OCI-LY7 (cell line): ENCODE measurements at regions not wholly inside any gene's neighbourhood (a gene's known extent, or its start where the extent isn't known, plus 50 kb on each side); places are given as distances from the start of the nearest gene placed in this dataset.

Experiments used
- BruUV-seq: library from RNA; stranded (reverse); fragments of 400-500 nt; replicated peaks from 2 replicates; lab custom pipeline; 2021; lab: Mats Ljungman, UMichigan
- CTCF ChIA-PET: fragments of 300-600 bp; sonication (Branson Sonifier 250); formaldehyde crosslinking; loops from one replicate; lab custom pipeline; 2022; ENCODE audit warnings: antibody characterized with exemption; ENCODE audit not compliant: unreplicated experiment; lab: Charles Lee
- POLR2A ChIA-PET: fragments of 300-600 bp; sonication (Branson Sonifier 250); formaldehyde crosslinking; loops from one replicate; lab custom pipeline; 2022; ENCODE audit warnings: antibody characterized with exemption; lab: Charles Lee
- DNase-seq: peaks from one replicate; pipeline ENCODE4 v3.0.0-alpha.2; 2015; ENCODE audit warnings: low spot score
- H2AFZ ChIP-seq: fragments of 200-600 bp; sonication (generic), shearing (Covaris generic); 2 replicates; pipeline ENCODE4 v1.6.1; 2014; ENCODE audit warnings: mild to moderate bottlenecking, antibody characterized with exemption, low read length, moderate library complexity
- H3K27ac ChIP-seq: fragments of 200-600 bp; sonication (generic); 2 replicates; pipeline ENCODE4 v1.5.1; 2014; ENCODE audit warnings: mixed run types, low read depth, mild to moderate bottlenecking, moderate library complexity, low read length, inconsistent platforms; ENCODE audit not compliant: poor library complexity, severe bottlenecking
- H3K36me3 ChIP-seq: fragments of 200-600 bp; sonication (generic); 2 replicates; pipeline ENCODE4 v1.6.1; 2014; ENCODE audit warnings: mild to moderate bottlenecking, antibody characterized with exemption, low read length, moderate library complexity, mixed read lengths; ENCODE audit not compliant: insufficient read depth
- H3K4me1 ChIP-seq: fragments of 200-600 bp; sonication (generic); 2 replicates; pipeline ENCODE4 v1.5.1; 2014; ENCODE audit warnings: mild to moderate bottlenecking, low read length; ENCODE audit not compliant: insufficient read depth, poor library complexity, severe bottlenecking
- H3K4me2 ChIP-seq: fragments of 200-600 bp; sonication (generic); 2 replicates; pipeline ENCODE4 v1.6.1; 2014; ENCODE audit warnings: mild to moderate bottlenecking, low read length
- H3K4me3 ChIP-seq: fragments of 200-600 bp; sonication (generic); 2 replicates; pipeline ENCODE4 v1.5.1; 2014; ENCODE audit warnings: mild to moderate bottlenecking, low read depth, low read length; ENCODE audit not compliant: poor library complexity, severe bottlenecking
- H3K79me2 ChIP-seq: fragments of 200-600 bp; sonication (generic); 2 replicates; pipeline ENCODE4 v1.6.1; 2016; ENCODE audit warnings: low read depth, mild to moderate bottlenecking, low read length, moderate library complexity, mixed read lengths; ENCODE audit not compliant: insufficient read depth
- H3K9me2 ChIP-seq: fragments of 200-600 bp; sonication (generic); 2 replicates; pipeline ENCODE4 v1.6.1; 2016; ENCODE audit warnings: mild to moderate bottlenecking, low read length, mixed read lengths; ENCODE audit not compliant: insufficient read depth
- H3K9me3 ChIP-seq: fragments of 200-600 bp; sonication (generic); 2 replicates; pipeline ENCODE4 v1.6.1; 2014; ENCODE audit warnings: mild to moderate bottlenecking, mixed run types, low read length, mixed read lengths
- H4K20me1 ChIP-seq: fragments of 200-600 bp; sonication (generic); 2 replicates; pipeline ENCODE4 v1.6.1; 2014; ENCODE audit warnings: mild to moderate bottlenecking, antibody characterized with exemption, low read length, moderate library complexity, mixed read lengths; ENCODE audit not compliant: insufficient read depth
- CTCF ChIP-seq: fragments of 200-600 bp; sonication (generic); conservative IDR thresholded peaks from 2 replicates; pipeline ENCODE4 v1.5.1; 2014; ENCODE audit warnings: mild to moderate bottlenecking, antibody characterized with exemption, low read length, moderate library complexity, mixed read lengths
- EZH2phosphoT487 ChIP-seq: fragments of 200-600 bp; sonication (generic); IDR thresholded peaks from 2 replicates; pipeline ENCODE4 v1.6.1; 2018; ENCODE audit warnings: low read depth, borderline replicate concordance, mild to moderate bottlenecking, mixed run types, antibody characterized with exemption, low read length, moderate library complexity, mixed read lengths
- intact Hi-C: fragments of 100-400 bp; cut with micrococcal nuclease; formaldehyde crosslinking; loops from one replicate; pipeline ENCODE4 v1.10.0; 2022; ENCODE audit not compliant: unreplicated experiment

- DNase-seq: no peak
- no peak overlapping the region for H3K4me2 ChIP-seq
- BruUV-seq: no TSS peak
- H3K9me2 ChIP-seq: no peaks in the 10 kb centered on the region
- H3K4me3 ChIP-seq: no peak overlapping the region
- peaks cover 28% of the 10 kb centered on the region for H3K4me1 ChIP-seq
- TF ChIP-seq EZH2phosphoT487 (no peak), CTCF (no peak)
- H3K36me3 ChIP-seq: peaks cover 9% of the 10 kb centered on the region; the same call in 1 of the 2 replicates
- H4K20me1 ChIP-seq: no peaks in the 10 kb centered on the region
- CTCF ChIA-PET: no interaction called here
- POLR2A ChIA-PET: interaction anchor here (1.2 to 1.5 kb wide), 3 partner anchors 71 to 103 kb away, joined by 3 to 6 read pairs (median 4); no protein-coding TSS in a partner anchor
- H3K9me3 ChIP-seq: no peaks in the 10 kb centered on the region
- no peak overlapping the region for H3K27ac ChIP-seq
- H3K79me2 ChIP-seq: no peaks in the 10 kb centered on the region
- no peak overlapping the region for H2AFZ ChIP-seq
- intact Hi-C loops: no loop called here
Measured at GRCh38 chr11:87430821-87431220, 393.1 kb downstream of the TMEM135 start.

- intact Hi-C loops: no loop called here
- H3K9me2 ChIP-seq: no peaks in the 10 kb centered on the region
- peaks cover 16% of the 10 kb centered on the region; the same call in 1 of the 2 replicates for H3K36me3 ChIP-seq
- BruUV-seq: no TSS peak
- TF ChIP-seq CTCF: no peak
- TF ChIP-seq EZH2phosphoT487: no peak
- ChIA-PET CTCF (interaction anchor here (0.5 kb wide), 1 partner anchor 47 kb away, joined by 3 read pairs; no protein-coding TSS in a partner anchor), POLR2A (interaction anchor here (0.6 to 1.2 kb wide), 4 partner anchors 10 to 387 kb away, joined by 3 to 4 read pairs (median 3); no protein-coding TSS in a partner anchor)
- no peaks in the 10 kb centered on the region for H3K9me3 ChIP-seq
- DNase-seq: no peak
- peaks cover 27% of the 10 kb centered on the region for H3K4me1 ChIP-seq
- H3K4me2 ChIP-seq: no peak overlapping the region
- no peak overlapping the region for H2AFZ ChIP-seq
- H4K20me1 ChIP-seq: no peaks in the 10 kb centered on the region
- H3K27ac ChIP-seq: no peak overlapping the region
- H3K79me2 ChIP-seq: no peaks in the 10 kb centered on the region
- no peak overlapping the region for H3K4me3 ChIP-seq
Measured at GRCh38 chr11:87429996-87430395, 392.3 kb downstream of the TMEM135 start.

GRCh38 chr11:87428266-87428665 lies 390.5 kb downstream of the TMEM135 start:
- intact Hi-C loops: no loop called here
- no peaks in the 10 kb centered on the region for H4K20me1 ChIP-seq
- DNase-seq: no peak
- H3K4me2 ChIP-seq: no peak overlapping the region
- H3K9me3 ChIP-seq: no peaks in the 10 kb centered on the region
- no TSS peak for BruUV-seq
- H3K27ac ChIP-seq: no peak overlapping the region
- TF ChIP-seq CTCF: no peak
- TF ChIP-seq EZH2phosphoT487: no peak
- H3K36me3 ChIP-seq: peaks cover 18% of the 10 kb centered on the region; the same call in 1 of the 2 replicates
- POLR2A ChIA-PET: interaction anchor here (0.6 to 0.8 kb wide), 4 partner anchors 24 to 1129 kb away, joined by 3 to 7 read pairs (median 4); no protein-coding TSS in a partner anchor
- H3K4me1 ChIP-seq: peaks cover 12% of the 10 kb centered on the region
- H3K9me2 ChIP-seq: no peaks in the 10 kb centered on the region
- H2AFZ ChIP-seq: no peak overlapping the region
- no peak overlapping the region for H3K4me3 ChIP-seq
- H3K79me2 ChIP-seq: no peaks in the 10 kb centered on the region
- CTCF ChIA-PET: interaction anchor here (0.5 kb wide), 1 partner anchor 28 kb away, joined by 3 read pairs; no protein-coding TSS in a partner anchor
